ENCODE measurements at regions not wholly inside any gene's neighbourhood (a gene's known extent, or its start where the extent isn't known, plus 50 kb on each side); places are given as distances from the start of the nearest gene placed in this dataset.

DNA sequence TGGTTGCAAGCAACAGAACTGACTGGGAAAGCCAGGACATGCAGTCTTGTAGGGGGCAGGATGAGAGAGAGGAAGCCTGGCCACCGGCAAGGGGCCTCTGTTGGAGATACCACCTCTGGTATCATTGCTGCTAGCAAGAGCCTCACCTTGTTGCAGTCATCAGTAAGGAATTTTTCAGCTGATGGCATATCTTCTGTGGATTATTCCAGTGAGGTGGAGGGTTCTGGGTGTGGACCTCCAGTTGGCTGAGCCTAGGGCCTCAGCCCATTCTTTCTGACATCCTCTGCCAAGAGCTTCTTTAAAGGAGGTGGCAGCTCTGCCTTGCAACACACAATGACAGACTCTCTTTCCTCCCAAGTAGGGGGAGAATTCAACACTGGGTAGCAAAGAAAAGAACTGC, 128.9 kb downstream of the AQP9 start:
- Histone ChIP-seq H3K36me3 (no peaks in the 10 kb centered on the region), H3K4me3 (no peak overlapping the region), H3K27ac (no peak overlapping the region), H3K4me1 (no peaks in the 10 kb centered on the region), H3K9me3 (peaks cover 0 to 12% of the 10 kb centered on the region in 2 donors), H3K27me3 (no peaks in the 10 kb centered on the region)
- no peak for TF ChIP-seq CTCF (IDR thresholded peaks at IDR 0.05)
- intact Hi-C loops (cut with DNase I) = no loop called here
- DNase-seq (ENCODE audit: low spot score in 2 of 2) = no peak

GRCh38 chr15:58268746-58269267, 130.6 kb downstream of the AQP9 start:
- intact Hi-C loops (cut with DNase I) = no loop called here
- Histone ChIP-seq H3K4me1 (no peaks in the 10 kb centered on the region), H3K36me3 (no peaks in the 10 kb centered on the region), H3K27me3 (no peaks in the 10 kb centered on the region), H3K4me3 (no peak overlapping the region), H3K9me3 (peaks cover 0 to 12% of the 10 kb centered on the region in 2 donors), H3K27ac (no peak overlapping the region)
- no peak for TF ChIP-seq CTCF (IDR thresholded peaks at IDR 0.05)
- no peak for DNase-seq (ENCODE audit: low spot score in 2 of 2)

DNA sequence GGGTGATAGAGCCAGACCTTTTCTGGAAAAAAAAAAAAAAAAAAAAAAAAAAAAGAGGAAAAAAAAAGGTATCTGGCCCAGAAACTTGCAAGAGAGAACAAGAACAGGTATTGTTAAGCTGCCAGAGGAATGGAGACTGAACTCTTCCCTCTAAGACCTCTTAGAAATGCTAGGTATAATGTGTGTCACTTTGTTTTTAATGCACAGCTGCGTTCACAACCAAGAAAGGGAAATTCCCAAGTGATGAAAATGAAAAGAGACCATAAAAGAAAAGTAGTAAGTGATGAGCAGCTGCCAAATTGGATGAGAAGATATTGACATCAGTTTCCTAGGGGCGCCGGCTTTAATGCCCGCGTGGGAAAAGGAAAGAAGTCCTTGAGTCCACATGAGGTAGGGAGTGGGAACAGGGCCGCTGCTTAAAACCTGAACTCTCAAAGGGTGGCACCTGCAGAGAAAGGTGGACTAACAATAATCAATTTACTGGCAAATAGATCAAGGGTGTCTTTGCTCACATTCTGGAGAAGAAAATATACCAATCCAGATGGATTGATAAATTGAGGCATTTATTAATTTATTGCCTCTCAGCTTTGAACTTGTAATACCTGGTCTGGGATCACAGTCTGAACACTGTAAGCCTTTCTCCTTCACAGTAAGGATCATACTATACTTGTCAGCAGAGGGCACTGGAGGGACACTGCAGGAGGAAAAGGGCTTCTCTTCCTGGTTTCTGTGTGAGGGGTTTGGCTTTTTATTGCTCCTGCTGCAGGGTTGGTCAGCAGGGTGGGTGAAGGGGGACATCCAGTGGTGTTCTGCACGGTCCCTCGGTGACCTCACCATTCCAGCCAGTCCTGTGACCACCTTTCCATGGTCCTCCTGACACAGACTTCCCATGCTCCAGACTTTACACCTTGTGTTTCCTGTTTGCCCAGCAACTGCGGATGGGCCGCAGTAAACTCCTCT, 131.6 kb downstream of the AQP9 start:
- Histone ChIP-seq H3K4me1 (no peaks in the 10 kb centered on the region), H3K9me3 (peaks cover 0 to 12% of the 10 kb centered on the region in 2 donors), H3K4me3 (no peak overlapping the region), H3K27ac (no peak overlapping the region), H3K27me3 (no peaks in the 10 kb centered on the region), H3K36me3 (no peaks in the 10 kb centered on the region)
- intact Hi-C loops (cut with DNase I) = no loop called here
- no peak for DNase-seq (ENCODE audit: low spot score in 2 of 2)
- peak in 2 of 3 experiments; percentile 41 to 60 for TF ChIP-seq CTCF (IDR thresholded peaks at IDR 0.05)

- TF ChIP-seq CTCF (IDR thresholded peaks at IDR 0.05) = no peak
- peaks cover 0 to 12% of the 10 kb centered on the region in 2 donors for H3K9me3 ChIP-seq
- intact Hi-C loops (cut with DNase I) = no loop called here
Measured at GRCh38 chr15:58271410-58271809, 133.2 kb downstream of the AQP9 start.

GRCh38 chr15:58273104-58273503, 134.9 kb downstream of the AQP9 start:
- peaks cover 0 to 12% of the 10 kb centered on the region in 2 donors for H3K9me3 ChIP-seq
- no peak for DNase-seq (ENCODE audit: low spot score in 2 of 2)
- H3K27me3 ChIP-seq = no peaks in the 10 kb centered on the region
- intact Hi-C loops (cut with DNase I) = no loop called here
- H3K4me1 ChIP-seq = no peaks in the 10 kb centered on the region
- H3K4me3 ChIP-seq = no peak overlapping the region
- no peak overlapping the region for H3K27ac ChIP-seq
- no peak for TF ChIP-seq CTCF (IDR thresholded peaks at IDR 0.05)
- no peaks in the 10 kb centered on the region for H3K36me3 ChIP-seq

More at GRCh38 chr15:58271410-58271809, 133.2 kb downstream of the AQP9 start:
- H3K36me3 ChIP-seq = no peaks in the 10 kb centered on the region
- no peak for DNase-seq (ENCODE audit: low spot score in 2 of 2)
- H3K4me1 ChIP-seq = no peaks in the 10 kb centered on the region
- H3K27ac ChIP-seq = no peak overlapping the region
- H3K27me3 ChIP-seq = no peaks in the 10 kb centered on the region
- H3K4me3 ChIP-seq = no peak overlapping the region
